ENCODE measurements at regions not wholly inside any gene's neighbourhood (a gene's known extent, or its start where the extent isn't known, plus 50 kb on each side); places are given as distances from the start of the nearest gene placed in this dataset.

- TF ChIP-seq POLR2AphosphoS5 (IDR thresholded peaks at IDR 0.05; ENCODE audit: low read depth, low read length) (no peak), POLR2A (IDR thresholded peaks at IDR 0.05; ENCODE audit: low read depth, low read length) (0 out of 2 replicates have a peak, but pooled peaks have one; percentile 8), TAF1 (IDR thresholded peaks at IDR 0.05; ENCODE audit: borderline replicate concordance, low read depth, low read length) (no peak)
Measured at GRCh38 chr1:25020851-25021590, 90.9 kb upstream of the RUNX3 start.

All from GM12892 (cell line).